Gastrocnemius medialis (tissue), 4 donors: ENCODE measurements at regions not wholly inside any gene's neighbourhood (a gene's known extent, or its start where the extent isn't known, plus 50 kb on each side); places are given as distances from the start of the nearest gene placed in this dataset.

ENCODE experiments used
- ATAC-seq, 2 donors: fragments of 150-250 bp; one replicate each; pipeline ENCODE4 v1.9.1; 2016
- DNase-seq, 2 donors: peaks; one replicate each; pipeline ENCODE4 v3.0.0-alpha.2; 2019
- H3K27ac ChIP-seq, 4 donors: fragments of 200-600 bp; sonication (generic); 1 replicate in 1 of 4; 2 replicates in 3 of 4; pipeline ENCODE4 v1.5.1; 2016 to 2018; ENCODE audit warnings: mild to moderate bottlenecking in 2 of 4, moderate library complexity in 1 of 4
- H3K27me3 ChIP-seq, 3 donors: fragments of 200-600 bp; sonication (generic) in 2 of 3; 1 replicate in 1 of 3; 2 replicates in 2 of 3; pipeline versions ENCODE4 v1.5.1 to v1.6.0; 2016 to 2019; ENCODE audit warnings: mild to moderate bottlenecking in 1 of 3, moderate library complexity in 1 of 3
- H3K36me3 ChIP-seq, 2 donors: fragments of 200-600 bp; sonication (generic) in 1 of 2; one replicate each; pipeline ENCODE4 v1.5.1; 2017 to 2018
- H3K4me1 ChIP-seq, 2 donors: fragments of 200-600 bp; sonication (generic) in 1 of 2; one replicate each; pipeline ENCODE4 v1.5.1; 2016 to 2017; ENCODE audit warnings: mild to moderate bottlenecking in 2 of 2
- H3K4me3 ChIP-seq, 4 donors: fragments of 200-600 bp; sonication (generic) in 3 of 4; 1 replicate in 1 of 4; 2 replicates in 3 of 4; pipeline ENCODE4 v1.5.1; 2016 to 2019; ENCODE audit warnings: mild to moderate bottlenecking in 2 of 4
- H3K9me3 ChIP-seq, 3 donors: fragments of 200-600 bp; sonication (generic) in 2 of 3; 1 replicate in 1 of 3; 2 replicates in 2 of 3; pipeline ENCODE4 v1.5.1; 2016 to 2019
- POLR2A ChIP-seq, 2 donors: fragments of 450-650 bp; IDR thresholded peaks; one replicate each; pipeline ENCODE4 v1.6.1; 2017; ENCODE audit warnings: antibody characterized with exemption in 2 of 2, mild to moderate bottlenecking in 2 of 2, moderate library complexity in 2 of 2
- in situ Hi-C, 4 donors: fragments of 200-750 bp; cut with MboI; loops; one replicate each; pipeline versions ENCODE4 v1.15.0 to v1.8.0; 2017; ENCODE audit warnings: low sequenced_read_pairs in 4 of 4
- intact Hi-C: fragments of 100-400 bp; cut with DNase I; formaldehyde crosslinking; loops from one replicate; pipeline ENCODE4 v1.15.1; 2023; ENCODE audit warnings: low total_unique reads
- TF ChIP-seq, protein P1 (sequence below), 5 experiments: fragments of 450-650 bp in 3 of 5; fragments of 200-600 bp in 2 of 5; sonication (generic) in 2 of 5; IDR thresholded peaks in 4 of 5; conservative IDR thresholded peaks in 1 of 5; 1 replicate in 4 of 5; 2 replicates in 1 of 5; pipeline ENCODE4 v1.5.1; 2016 to 2019; ENCODE audit warnings: antibody characterized with exemption in 5 of 5, mild to moderate bottlenecking in 3 of 5, moderate library complexity in 3 of 5

DNA sequence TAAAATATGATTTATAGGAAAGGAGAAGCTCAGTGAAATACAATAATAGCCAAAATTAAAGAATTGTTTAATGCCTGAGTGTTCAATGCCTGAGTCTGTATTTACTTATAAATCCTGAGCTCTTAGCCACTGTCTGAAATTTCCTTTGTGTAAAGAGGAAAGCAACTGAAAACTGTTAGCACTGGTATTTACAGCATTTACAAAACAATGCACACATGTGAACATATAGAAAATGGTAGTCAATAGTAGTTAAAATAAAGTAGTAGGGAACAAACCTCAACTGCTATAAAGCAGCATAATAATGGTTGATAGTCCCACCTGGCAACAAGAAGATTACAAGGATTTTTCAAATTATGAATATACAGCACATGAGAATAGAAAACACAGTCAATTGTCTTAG, 1137.1 kb upstream of the ATXN8OS start:
- in situ Hi-C loops, result no loop called here
- H3K27me3 ChIP-seq, result no peaks in the 10 kb centered on the region
- ATAC-seq (no peak), DNase-seq (no peak)
- no peaks in the 10 kb centered on the region for H3K9me3 ChIP-seq
- H3K36me3 ChIP-seq, result no peaks in the 10 kb centered on the region
- TF ChIP-seq, protein P1, sequence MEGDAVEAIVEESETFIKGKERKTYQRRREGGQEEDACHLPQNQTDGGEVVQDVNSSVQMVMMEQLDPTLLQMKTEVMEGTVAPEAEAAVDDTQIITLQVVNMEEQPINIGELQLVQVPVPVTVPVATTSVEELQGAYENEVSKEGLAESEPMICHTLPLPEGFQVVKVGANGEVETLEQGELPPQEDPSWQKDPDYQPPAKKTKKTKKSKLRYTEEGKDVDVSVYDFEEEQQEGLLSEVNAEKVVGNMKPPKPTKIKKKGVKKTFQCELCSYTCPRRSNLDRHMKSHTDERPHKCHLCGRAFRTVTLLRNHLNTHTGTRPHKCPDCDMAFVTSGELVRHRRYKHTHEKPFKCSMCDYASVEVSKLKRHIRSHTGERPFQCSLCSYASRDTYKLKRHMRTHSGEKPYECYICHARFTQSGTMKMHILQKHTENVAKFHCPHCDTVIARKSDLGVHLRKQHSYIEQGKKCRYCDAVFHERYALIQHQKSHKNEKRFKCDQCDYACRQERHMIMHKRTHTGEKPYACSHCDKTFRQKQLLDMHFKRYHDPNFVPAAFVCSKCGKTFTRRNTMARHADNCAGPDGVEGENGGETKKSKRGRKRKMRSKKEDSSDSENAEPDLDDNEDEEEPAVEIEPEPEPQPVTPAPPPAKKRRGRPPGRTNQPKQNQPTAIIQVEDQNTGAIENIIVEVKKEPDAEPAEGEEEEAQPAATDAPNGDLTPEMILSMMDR (IDR thresholded peaks at IDR 0.05 in 4 of 5, conservative IDR thresholded peaks at IDR 0.05 in 1 of 5), result no peak
- TF ChIP-seq POLR2A (IDR thresholded peaks at IDR 0.05), result no peak
- intact Hi-C loops, result no loop called here
- H3K4me3 ChIP-seq, result no peak overlapping the region
- no peak overlapping the region for H3K27ac ChIP-seq
- H3K4me1 ChIP-seq, result no peaks in the 10 kb centered on the region

GRCh38 chr13:68948586-68948985, 1159.0 kb upstream of the ATXN8OS start:
- Histone ChIP-seq H3K4me1 (no peaks in the 10 kb centered on the region), H3K4me3 (no peak overlapping the region), H3K36me3 (no peaks in the 10 kb centered on the region), H3K27ac (no peak overlapping the region), H3K9me3 (no peaks in the 10 kb centered on the region), H3K27me3 (no peaks in the 10 kb centered on the region)
- intact Hi-C loops, result no loop called here
- no peak for ATAC-seq
- no peak for TF ChIP-seq POLR2A (IDR thresholded peaks at IDR 0.05)
- in situ Hi-C loops, result no loop called here
- DNase-seq, result no peak

DNA sequence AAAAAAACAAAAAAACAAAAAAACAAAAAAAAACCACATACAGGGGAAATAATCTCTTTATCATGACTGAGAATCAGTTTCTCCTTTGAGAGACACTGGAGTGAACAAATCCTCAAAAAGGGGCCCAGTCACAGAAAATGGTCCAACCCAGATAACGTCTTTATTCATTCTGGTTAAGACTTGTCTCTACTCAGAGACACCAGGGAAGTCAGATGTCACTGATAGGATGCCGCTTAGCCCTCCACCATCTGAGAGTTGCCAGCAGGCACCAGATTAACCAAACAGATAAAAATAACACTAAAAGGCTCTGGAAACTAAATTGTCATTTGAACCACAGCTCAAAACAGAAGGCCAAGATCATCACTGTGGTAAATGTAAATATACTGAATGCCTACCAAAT, 1163.4 kb upstream of the ATXN8OS start:
- DNase-seq (no peak), ATAC-seq (no peak)
- Histone ChIP-seq H3K27ac (no peak overlapping the region), H3K4me1 (no peaks in the 10 kb centered on the region), H3K27me3 (no peaks in the 10 kb centered on the region), H3K9me3 (no peaks in the 10 kb centered on the region), H3K36me3 (no peaks in the 10 kb centered on the region), H3K4me3 (no peak overlapping the region)
- in situ Hi-C loops (no loop called here), intact Hi-C loops (no loop called here)
- no peak for TF ChIP-seq POLR2A (IDR thresholded peaks at IDR 0.05)
- TF ChIP-seq, protein P1 (IDR thresholded peaks at IDR 0.05 in 4 of 5, conservative IDR thresholded peaks at IDR 0.05 in 1 of 5), result no peak

GRCh38 chr13:68940049-68940448, 1167.6 kb upstream of the ATXN8OS start:
- in situ Hi-C loops, result no loop called here
- H3K27ac ChIP-seq, result no peak overlapping the region
- no peaks in the 10 kb centered on the region for H3K36me3 ChIP-seq
- no peak for TF ChIP-seq POLR2A (IDR thresholded peaks at IDR 0.05)
- TF ChIP-seq, protein P1 (IDR thresholded peaks at IDR 0.05 in 4 of 5, conservative IDR thresholded peaks at IDR 0.05 in 1 of 5), result no peak
- no peaks in the 10 kb centered on the region for H3K4me1 ChIP-seq
- H3K9me3 ChIP-seq, result no peaks in the 10 kb centered on the region
- no peak for DNase-seq
- intact Hi-C loops, result no loop called here
- ATAC-seq, result no peak
- H3K27me3 ChIP-seq, result no peaks in the 10 kb centered on the region
- H3K4me3 ChIP-seq, result no peak overlapping the region

GRCh38 chr13:68938639-68939038, 1169.0 kb upstream of the ATXN8OS start:
- ATAC-seq (no peak), DNase-seq (no peak)
- in situ Hi-C loops, result no loop called here
- no peak overlapping the region for H3K4me3 ChIP-seq
- H3K4me1 ChIP-seq, result no peaks in the 10 kb centered on the region
- H3K9me3 ChIP-seq, result no peaks in the 10 kb centered on the region
- H3K36me3 ChIP-seq, result no peaks in the 10 kb centered on the region
- no peak overlapping the region for H3K27ac ChIP-seq
- TF ChIP-seq, protein P1 (IDR thresholded peaks at IDR 0.05 in 4 of 5, conservative IDR thresholded peaks at IDR 0.05 in 1 of 5), result no peak
- TF ChIP-seq POLR2A (IDR thresholded peaks at IDR 0.05), result no peak
- intact Hi-C loops, result no loop called here
- no peaks in the 10 kb centered on the region for H3K27me3 ChIP-seq
